HG03280 (cell line): ENCODE measurements at regions not wholly inside any gene's neighbourhood (a gene's known extent, or its start where the extent isn't known, plus 50 kb on each side); places are given as distances from the start of the nearest gene placed in this dataset.
"Not testable (repeated sequence)": the region's sequence is repeated elsewhere in the genome, so short reads cannot be mapped to it uniquely, and the experiment has no call there.

ENCODE experiments used
- ATAC-seq: cut with Tn5 transposase; IDR thresholded peaks from one replicate; pipeline ENCODE4 v1.9.1; 2021; ENCODE audit warnings: mild to moderate bottlenecking, moderate library complexity; ENCODE audit not compliant: unreplicated experiment

GRCh38 chr2:187078297-187078696, 229.3 kb upstream of the ZSWIM2 start:
- no peak for ATAC-seq

GRCh38 chr2:187075671-187076070, 226.7 kb upstream of the ZSWIM2 start:
- ATAC-seq: no peak

GRCh38 chr2:187075199-187075635, 226.2 kb upstream of the ZSWIM2 start:
- ATAC-seq: no peak

- ATAC-seq: no peak
Observed at GRCh38 chr2:187058198-187058597, 209.2 kb upstream of the ZSWIM2 start.

GRCh38 chr2:187057466-187057865, 208.5 kb upstream of the ZSWIM2 start:
- no peak for ATAC-seq

- no peak for ATAC-seq
Observed at GRCh38 chr2:187056416-187057334, 207.7 kb upstream of the ZSWIM2 start.

GRCh38 chr2:187055463-187055862, 206.5 kb upstream of the ZSWIM2 start:
- no peak for ATAC-seq

- no peak for ATAC-seq
Observed at GRCh38 chr2:187054501-187055319, 205.7 kb upstream of the ZSWIM2 start.

- ATAC-seq: peak; percentile 95
Observed at GRCh38 chr2:187051350-187051749, 202.4 kb upstream of the ZSWIM2 start.

GRCh38 chr2:187050409-187050998, 201.5 kb upstream of the ZSWIM2 start:
- ATAC-seq: no peak

- no peak for ATAC-seq
Observed at GRCh38 chr2:187037310-187037709, 188.3 kb upstream of the ZSWIM2 start.

GRCh38 chr2:187034434-187034833, 185.5 kb upstream of the ZSWIM2 start:
- no peak for ATAC-seq

GRCh38 chr2:187024739-187025138, 175.8 kb upstream of the ZSWIM2 start:
- no peak for ATAC-seq

- not testable (repeated sequence) for ATAC-seq
Observed at GRCh38 chr2:187023996-187024395, 175.0 kb upstream of the ZSWIM2 start.

- ATAC-seq: no peak
Observed at GRCh38 chr2:187017438-187017837, 168.5 kb upstream of the ZSWIM2 start.

GRCh38 chr2:187013058-187013457, 164.1 kb upstream of the ZSWIM2 start:
- no peak for ATAC-seq

GRCh38 chr2:187011206-187011832, 162.3 kb upstream of the ZSWIM2 start:
- no peak for ATAC-seq

GRCh38 chr2:187009483-187010239, 160.7 kb upstream of the ZSWIM2 start:
- ATAC-seq: no peak

- no peak for ATAC-seq
Observed at GRCh38 chr2:187008111-187008510, 159.1 kb upstream of the ZSWIM2 start.

- ATAC-seq: no peak
Observed at GRCh38 chr2:187003611-187004010, 154.6 kb upstream of the ZSWIM2 start.
